ENCODE measurements at regions not wholly inside any gene's neighbourhood (a gene's known extent, or its start where the extent isn't known, plus 50 kb on each side); places are given as distances from the start of the nearest gene placed in this dataset.

GRCh38 chr3:26081806-26082205 lies 291.9 kb downstream of the OXSM start:
- in situ Hi-C loops (cut with MboI; ENCODE audit: low pct_unique_long_range_greater_than_20kb, low sequenced_read_pairs, unreplicated experiment), result no loop called here
- TF ChIP-seq CTCF (IDR thresholded peaks at IDR 0.05; ENCODE audit: extremely low read depth, insufficient read depth, missing control alignments), result no peak

GRCh38 chr3:26082911-26083310 lies 293.0 kb downstream of the OXSM start:
- in situ Hi-C loops (cut with MboI; ENCODE audit: low pct_unique_long_range_greater_than_20kb, low sequenced_read_pairs, unreplicated experiment), result no loop called here
- TF ChIP-seq CTCF (IDR thresholded peaks at IDR 0.05; ENCODE audit: extremely low read depth, insufficient read depth, missing control alignments), result no peak
- DNase-seq (ENCODE audit: low spot score), result no peak

More at GRCh38 chr3:26081806-26082205, 291.9 kb downstream of the OXSM start:
- no peak for DNase-seq (ENCODE audit: low spot score)

- no peak for TF ChIP-seq CTCF (IDR thresholded peaks at IDR 0.05; ENCODE audit: extremely low read depth, insufficient read depth, missing control alignments)
- in situ Hi-C loops (cut with MboI; ENCODE audit: low pct_unique_long_range_greater_than_20kb, low sequenced_read_pairs, unreplicated experiment), result no loop called here
- no peak for DNase-seq (ENCODE audit: low spot score)
Observed at GRCh38 chr3:26084629-26085028, 294.7 kb downstream of the OXSM start.

GRCh38 chr3:26087751-26088150 lies 297.9 kb downstream of the OXSM start:
- in situ Hi-C loops (cut with MboI; ENCODE audit: low pct_unique_long_range_greater_than_20kb, low sequenced_read_pairs, unreplicated experiment), result no loop called here
- DNase-seq (ENCODE audit: low spot score), result no peak
- no peak for TF ChIP-seq CTCF (IDR thresholded peaks at IDR 0.05; ENCODE audit: extremely low read depth, insufficient read depth, missing control alignments)

GRCh38 chr3:26089249-26089648 lies 299.4 kb downstream of the OXSM start:
- in situ Hi-C loops (cut with MboI; ENCODE audit: low pct_unique_long_range_greater_than_20kb, low sequenced_read_pairs, unreplicated experiment), result no loop called here
- TF ChIP-seq CTCF (IDR thresholded peaks at IDR 0.05; ENCODE audit: extremely low read depth, insufficient read depth, missing control alignments), result no peak
- DNase-seq (ENCODE audit: low spot score), result no peak

- DNase-seq (ENCODE audit: low spot score), result no peak
- in situ Hi-C loops (cut with MboI; ENCODE audit: low pct_unique_long_range_greater_than_20kb, low sequenced_read_pairs, unreplicated experiment), result no loop called here
- TF ChIP-seq CTCF (IDR thresholded peaks at IDR 0.05; ENCODE audit: extremely low read depth, insufficient read depth, missing control alignments), result no peak
Observed at GRCh38 chr3:26090589-26090988, 300.7 kb downstream of the OXSM start.

GRCh38 chr3:26091096-26091495 lies 301.2 kb downstream of the OXSM start:
- DNase-seq (ENCODE audit: low spot score), result no peak
- no peak for TF ChIP-seq CTCF (IDR thresholded peaks at IDR 0.05; ENCODE audit: extremely low read depth, insufficient read depth, missing control alignments)
- in situ Hi-C loops (cut with MboI; ENCODE audit: low pct_unique_long_range_greater_than_20kb, low sequenced_read_pairs, unreplicated experiment), result no loop called here

Measured in GM13977 (cell line).